GM04503 (cell line): ENCODE measurements at regions not wholly inside any gene's neighbourhood (a gene's known extent, or its start where the extent isn't known, plus 50 kb on each side); places are given as distances from the start of the nearest gene placed in this dataset.

Experiments
- DNase-seq: peaks from one replicate; pipeline ENCODE4 v3.0.0-alpha.2; 2012; ENCODE audit warnings: low read depth

DNA sequence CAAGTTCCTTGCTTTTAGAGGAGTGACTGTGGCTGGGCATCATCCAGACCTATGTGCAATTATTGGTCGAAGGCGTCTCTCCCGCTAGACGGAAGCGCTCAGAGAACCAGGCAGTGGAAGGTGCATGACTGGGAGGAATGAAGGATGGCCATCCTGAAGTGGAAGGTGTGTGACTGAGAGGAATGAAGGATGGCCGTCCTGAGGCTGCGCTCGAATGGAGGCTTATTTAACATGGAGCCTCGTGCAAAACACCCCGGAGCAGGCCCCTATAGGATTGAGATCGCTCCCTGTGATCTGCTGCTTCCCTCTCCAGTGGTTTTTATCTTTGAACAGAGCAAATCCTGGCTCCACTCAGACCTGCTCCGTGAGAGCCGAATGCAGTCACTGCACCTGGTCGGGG, 140.2 kb upstream of the ID2 start:
- DNase-seq: no peak

DNA sequence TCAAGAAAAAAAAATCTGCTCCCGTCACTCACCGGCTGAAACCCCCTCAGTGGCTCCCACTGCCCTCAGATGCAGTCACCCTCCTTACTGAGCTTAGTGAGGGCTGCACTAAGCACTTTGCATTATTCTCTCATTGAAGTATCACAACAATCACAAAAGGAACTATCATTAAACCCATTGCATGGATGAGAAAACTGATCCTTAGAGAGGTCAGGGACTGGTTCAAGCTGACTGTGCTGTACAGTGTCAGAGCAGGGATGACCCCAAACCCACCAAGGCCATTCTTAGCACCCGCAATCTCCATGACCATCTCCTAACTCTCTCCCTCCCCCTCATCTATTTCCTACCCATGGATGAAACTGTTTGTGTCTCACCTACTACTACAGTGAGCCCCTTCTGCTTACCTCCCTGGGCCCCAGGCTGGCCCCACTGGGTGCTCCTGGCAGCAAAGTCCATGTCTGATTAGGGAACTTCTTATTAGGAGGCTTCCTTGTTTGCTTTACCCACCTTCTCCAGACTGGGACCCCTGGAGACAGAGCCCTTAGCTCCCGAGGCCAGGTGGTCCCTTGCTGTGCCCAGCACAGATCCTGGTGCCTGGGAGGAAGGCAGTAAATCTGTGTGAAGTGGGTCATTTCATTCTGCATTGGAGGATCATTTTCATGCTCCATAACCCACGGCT, 139.3 kb upstream of the ID2 start:
- no peak for DNase-seq

DNA sequence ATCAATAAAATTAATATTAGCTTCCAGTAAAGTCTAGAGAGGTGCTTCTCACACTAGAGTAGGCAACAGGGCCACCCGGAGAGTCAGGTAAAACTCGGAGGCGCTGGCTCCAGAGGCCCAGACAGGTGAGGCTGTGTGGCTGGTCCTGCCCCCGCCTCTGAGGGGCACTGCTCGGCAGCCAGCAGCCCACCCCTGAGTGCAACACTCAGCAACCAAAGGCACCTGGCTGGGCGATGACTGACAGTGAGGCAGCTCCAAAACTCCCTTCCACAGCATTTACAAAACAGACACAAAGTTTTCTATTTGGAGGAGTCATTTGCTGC, 138.8 kb upstream of the ID2 start:
- DNase-seq: no peak

DNA sequence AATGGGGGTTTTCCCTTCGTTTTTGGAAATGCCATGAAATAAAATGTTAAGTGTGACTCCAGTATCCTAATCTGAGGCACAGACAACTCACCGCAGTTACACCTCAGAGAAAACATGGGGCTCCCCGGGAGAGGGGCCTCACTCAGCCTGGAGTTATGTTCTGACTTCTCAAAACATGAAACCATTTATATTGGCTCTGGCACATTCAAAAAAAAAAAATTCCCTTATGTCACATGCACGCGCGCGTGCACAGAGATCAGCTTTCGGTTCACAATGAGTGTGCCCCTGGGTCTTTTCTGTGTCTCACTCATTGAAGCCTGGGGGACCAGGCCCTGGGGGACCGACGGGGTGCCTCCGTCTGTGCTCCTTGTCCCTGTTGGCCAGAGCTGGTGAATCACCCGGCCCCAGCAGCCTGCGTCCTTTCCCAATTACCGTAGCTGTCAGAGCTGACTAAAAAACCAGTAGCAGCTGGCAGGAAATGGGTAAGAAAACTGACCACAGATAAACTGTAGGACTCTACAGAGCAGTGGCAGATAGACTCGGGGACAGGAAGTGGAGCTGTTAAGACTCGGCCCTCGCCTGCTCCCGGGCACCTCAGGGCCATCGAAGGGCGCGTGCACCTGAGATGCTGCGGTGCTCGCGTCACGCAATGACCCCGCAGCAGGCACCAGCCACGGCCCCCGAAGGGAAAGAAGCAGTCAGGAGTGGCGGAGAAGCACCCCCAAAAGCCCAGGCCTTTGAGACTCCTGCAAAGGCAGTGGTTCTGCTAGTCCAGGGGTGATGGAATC, 138.3 kb upstream of the ID2 start:
- DNase-seq: peak; percentile 61

DNA sequence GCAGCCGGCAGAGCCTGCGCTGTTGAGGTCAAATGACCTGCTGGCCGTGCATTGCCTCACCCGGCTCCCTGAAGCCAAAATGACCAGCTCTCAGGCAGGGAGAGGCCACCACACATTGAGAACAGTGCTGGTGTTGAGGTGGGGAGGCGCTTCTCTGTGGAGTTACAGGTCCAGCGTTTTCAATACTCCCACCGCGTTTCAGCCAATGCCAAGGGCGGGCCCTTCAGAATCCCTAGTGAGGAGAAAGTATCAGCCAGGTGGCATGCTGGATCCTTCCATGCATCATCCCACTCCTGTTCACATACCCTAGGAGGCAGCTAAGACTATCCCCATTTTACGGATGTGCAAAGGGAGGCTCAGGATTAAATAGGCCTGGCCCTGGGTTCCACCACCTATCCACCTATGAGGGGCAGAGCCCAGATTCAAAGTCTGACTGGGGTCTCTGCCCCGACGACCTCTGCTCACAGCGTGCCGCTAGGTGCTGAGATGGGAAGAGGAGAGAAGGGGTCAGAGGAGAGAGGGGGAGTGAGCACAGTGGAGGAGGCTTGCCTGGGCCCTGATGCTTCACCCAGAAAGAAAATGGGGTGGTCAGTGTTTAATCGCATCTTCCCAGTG, 137.6 kb upstream of the ID2 start:
- DNase-seq: no peak

DNA sequence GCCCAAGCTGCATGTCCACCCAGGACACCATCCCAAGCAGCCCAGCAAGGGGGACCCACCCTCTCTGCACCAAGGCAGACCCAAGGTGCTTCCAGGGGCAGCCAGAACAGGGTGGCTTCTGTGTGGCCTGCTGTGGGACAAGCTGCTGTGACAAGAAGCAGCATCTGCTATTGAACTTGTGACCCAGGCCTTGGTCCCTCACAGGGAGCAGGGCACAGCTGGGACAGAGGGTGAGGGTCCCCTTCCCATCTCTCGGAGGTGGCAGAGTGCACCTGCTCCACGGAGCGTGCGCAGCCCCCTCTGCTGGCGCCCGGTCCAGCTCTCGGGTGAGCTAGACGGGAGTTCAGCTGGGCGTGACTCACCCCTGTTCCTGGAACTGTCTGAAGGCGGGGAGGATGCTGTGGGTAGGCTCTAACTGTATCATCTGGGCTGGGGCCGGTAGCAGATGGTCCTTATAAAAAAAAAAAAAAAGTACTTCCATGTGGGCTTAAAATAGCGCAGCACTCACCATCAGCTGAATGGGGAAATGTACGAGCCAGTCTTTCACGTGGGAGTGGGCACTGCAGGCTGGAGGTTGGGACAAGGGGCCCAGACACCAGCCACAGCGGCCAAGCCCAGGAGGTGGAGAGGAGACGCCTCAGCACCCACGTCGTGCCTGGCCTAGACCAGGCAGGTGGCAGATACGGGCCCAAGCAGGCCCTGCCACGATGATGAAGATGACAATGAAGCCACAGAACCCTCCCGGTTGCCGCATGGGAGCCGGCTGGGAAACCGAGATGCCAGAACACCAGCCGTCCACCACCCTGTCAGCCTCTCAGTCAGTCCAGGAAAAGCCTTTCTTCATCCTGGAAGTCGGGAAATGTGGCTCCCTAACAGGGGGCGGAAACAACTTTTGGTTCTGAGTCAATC, 136.8 kb upstream of the ID2 start:
- DNase-seq: peak; percentile 47

DNA sequence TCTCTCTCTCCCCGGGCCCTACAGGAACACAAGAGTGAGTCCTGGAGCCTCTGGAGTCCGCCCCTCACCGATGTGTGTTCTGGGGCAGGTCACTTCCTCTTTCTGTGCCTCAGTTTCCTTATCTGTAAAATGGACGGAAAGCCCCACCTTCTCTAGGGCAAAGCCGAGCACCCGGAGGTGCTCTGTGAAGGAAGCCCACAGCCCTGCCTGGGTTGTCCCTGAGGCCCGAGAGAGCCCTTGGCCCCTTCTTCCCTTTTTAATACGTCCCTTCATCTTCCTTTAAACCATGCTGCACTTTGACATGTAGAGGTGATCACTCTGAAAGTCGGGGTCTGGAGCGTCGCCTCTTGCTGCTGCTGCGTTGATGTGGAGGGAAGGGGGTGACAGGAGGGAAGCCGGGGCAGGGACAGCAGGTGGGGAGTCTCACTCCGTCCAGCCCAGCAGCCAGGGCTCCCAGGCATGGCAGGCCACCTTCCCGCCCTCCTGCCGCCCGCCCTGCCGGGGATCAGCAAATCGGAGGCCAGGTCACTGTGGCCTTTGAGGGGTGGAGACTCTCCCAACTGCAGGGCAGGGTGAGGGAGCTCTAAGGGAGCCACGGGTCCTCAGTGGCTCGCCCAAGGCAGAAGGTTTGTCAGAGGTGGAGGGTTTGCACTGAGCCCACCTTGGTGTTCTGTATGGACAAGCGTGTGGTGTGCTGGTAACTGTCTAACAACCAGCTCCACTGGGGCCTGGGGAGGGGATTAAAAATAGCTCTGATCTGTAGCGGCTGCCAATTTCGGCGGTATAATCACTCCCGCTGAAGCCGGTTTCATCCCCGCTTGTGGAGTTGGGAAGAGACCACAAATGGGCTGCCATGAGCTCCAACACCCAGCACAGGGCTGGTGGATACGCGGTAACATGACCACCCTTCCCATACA, 135.9 kb upstream of the ID2 start:
- DNase-seq: no peak

DNA sequence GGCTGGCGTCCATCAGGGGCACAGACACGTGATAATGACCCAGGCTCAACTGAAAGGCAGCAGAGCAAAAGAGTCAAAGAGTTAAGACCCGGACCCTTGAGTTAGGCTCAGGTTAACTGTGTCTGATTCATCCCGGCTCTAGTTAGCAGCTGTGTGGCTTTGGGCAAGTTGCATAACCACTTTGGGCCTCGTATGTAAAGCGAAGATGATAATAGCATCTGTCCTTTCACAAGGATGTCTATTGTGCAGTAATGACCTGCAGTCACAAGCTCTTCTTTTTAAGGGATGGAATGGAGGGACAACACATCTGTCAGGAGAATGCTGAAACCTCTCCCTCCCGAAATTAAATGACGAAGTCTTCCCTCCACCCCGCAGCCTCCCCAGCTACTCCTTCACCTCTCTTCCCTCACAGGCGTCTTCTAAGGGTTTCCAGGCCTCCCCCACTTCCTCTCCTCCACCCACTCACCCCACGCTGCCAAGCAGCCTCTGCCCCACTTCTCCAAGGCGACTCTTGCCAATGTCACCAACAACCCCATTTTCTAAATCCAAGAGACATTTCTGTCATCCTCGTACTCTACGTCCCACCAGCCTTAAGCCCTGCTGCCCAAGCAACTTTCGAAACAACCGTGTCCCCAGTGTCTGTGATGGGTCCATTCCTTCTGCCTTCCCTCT, 135.1 kb upstream of the ID2 start:
- no peak for DNase-seq

DNA sequence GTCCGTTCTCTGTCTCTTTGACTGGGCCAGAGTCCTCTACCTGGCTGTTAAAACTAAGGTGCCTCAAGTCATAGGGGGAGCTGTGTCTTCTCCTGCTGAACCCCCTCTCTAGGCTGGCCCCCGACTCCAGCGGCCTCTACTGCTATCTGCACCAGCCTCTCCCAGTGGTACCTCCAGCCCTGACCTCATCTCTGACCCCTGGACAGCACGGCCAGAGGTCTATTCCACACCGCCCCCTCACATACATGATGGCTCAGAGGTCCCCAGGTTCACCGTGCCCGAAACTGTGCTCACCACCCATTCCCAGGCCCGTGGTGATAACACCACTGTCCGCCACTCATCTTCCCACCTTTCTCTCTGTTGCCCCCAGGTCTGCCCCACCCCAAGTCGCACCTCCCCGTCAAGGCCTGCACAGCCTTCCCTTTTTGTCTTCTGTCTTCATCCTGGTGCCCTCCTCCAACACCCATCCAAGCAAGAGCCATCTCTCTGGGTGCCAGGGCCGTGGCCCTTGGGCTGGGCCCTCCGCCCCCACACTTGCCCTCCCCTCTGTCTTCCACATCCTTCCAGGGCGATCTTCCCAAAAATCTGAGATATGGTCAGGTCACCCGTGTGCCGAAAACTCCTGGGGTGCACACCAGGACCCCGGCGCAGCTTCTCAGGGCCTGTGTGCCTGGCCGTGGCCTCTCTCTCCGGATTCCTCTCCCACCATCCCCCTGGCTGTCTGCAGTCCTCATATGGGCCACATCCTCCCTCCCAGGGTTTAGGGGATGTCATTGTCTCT, 134.4 kb upstream of the ID2 start:
- no peak for DNase-seq

DNA sequence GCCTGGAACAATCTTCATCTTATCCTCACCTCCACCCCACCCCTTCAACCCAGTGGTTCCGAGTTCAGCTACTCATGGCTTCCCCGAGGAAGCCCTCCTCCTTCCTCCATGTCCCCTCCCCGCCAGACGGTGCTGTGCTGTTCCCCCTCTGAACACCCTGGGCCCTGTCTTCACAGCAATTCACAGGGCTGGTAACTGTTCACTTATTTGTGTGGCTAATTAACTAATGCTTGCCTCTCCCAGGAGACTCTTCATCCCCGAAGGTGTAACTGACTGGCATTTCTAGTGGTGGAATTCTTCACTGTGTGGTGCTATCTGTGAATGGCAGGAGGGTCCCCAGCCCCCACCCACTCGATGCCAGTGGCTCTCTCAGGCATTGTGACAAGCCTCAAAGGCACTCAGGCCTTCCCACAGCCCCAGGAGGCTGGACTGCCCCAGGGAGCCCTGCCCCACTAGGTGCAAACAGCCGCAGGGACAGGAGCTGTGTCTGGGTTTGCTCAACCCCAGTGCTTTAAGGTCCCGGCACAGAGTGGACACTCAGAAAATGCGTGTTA, 133.7 kb upstream of the ID2 start:
- no peak for DNase-seq

DNA sequence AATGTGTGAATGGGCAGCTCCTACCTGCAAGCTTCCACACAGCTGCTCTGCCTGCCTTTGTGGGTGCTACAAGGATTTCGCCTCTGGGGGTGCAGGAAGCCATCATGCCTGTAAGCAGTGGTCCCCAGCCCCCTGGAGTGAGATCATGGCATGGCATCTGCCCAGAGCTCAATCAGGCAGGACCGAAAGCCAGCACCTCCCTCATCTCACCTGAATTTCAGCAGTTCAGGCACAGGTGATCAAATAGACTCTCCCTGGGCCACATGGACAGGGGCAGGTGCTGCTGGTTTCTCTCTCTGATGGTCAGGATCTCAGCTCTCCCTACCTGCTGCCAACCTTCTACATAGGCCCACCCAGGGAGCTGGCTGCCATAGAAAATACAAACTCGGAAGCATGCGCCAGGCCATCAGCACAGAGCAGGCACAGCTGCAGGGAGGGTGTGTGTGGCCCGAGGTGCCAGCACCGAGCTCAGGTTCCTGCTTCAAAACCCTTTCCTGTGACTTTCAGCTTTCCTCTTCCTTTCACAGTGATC, 133.2 kb upstream of the ID2 start:
- DNase-seq: no peak

DNA sequence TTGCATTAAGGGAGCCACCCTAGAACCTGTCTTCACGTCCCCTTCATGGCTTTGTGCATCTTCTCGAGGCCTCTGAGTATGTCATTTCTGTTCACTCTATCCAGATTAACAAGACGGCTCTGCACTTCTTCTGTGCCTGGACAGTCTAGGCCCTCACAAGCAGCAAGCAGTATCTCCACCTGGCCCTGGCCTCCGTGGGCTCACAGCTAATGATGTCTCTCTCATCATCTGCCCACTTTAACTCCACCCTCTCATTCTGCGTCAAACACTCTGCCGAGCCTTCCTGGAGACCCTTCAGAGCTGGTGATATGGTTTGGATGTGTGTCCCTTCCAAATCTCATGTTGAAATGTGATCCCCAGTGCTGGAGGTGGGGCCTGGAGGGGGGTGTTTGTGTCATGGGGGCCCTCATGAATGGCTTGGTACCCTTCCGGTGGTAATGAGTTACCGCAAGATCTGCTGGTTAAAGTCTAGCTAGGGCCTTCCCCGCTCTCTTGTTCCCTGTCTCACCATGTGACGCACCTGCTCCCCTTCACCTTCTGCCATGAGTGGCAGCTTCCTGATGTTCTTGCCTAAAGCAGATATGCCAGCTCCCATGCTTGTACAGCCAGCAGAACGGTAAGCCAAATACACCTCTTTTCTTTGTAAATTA, 132.5 kb upstream of the ID2 start:
- no peak for DNase-seq

DNA sequence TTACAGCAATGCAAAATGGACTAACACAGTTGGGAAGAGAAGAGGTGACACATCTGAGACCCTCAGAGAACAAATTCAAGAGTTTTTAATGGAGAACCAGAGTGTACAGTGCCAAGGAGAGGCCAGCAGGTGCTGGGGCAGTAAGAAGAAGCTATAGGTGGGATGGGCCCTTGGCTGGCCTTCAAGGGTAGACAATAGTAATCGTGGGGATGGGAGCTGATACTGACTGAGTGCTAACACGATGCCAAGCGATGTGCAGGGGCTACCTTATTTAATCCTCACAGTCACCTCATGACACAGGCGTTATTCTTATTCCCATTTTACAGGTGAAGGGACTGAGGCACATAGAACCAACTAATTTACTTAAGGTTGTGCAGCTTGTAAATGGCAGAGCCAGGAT, 131.9 kb upstream of the ID2 start:
- no peak for DNase-seq

DNA sequence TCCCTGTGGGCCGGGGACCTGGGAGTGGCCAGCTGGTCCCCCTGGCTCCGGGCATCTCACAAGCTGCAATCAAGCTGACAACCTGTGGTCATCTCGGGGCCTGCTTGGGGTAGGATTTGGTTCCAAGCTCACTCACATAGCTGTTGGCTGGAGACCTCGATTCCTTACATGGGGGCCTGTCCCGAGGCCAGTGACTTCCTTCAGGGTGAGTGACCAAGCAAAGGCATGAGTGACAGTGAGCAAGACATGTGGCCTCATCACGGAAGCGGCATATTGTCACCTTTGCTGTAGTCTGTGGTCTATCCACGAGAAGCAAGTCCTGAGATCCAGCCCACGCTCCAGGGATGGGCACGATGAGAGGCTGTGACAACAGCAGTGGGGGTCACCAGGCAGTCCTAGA, 131.4 kb upstream of the ID2 start:
- DNase-seq: no peak

DNA sequence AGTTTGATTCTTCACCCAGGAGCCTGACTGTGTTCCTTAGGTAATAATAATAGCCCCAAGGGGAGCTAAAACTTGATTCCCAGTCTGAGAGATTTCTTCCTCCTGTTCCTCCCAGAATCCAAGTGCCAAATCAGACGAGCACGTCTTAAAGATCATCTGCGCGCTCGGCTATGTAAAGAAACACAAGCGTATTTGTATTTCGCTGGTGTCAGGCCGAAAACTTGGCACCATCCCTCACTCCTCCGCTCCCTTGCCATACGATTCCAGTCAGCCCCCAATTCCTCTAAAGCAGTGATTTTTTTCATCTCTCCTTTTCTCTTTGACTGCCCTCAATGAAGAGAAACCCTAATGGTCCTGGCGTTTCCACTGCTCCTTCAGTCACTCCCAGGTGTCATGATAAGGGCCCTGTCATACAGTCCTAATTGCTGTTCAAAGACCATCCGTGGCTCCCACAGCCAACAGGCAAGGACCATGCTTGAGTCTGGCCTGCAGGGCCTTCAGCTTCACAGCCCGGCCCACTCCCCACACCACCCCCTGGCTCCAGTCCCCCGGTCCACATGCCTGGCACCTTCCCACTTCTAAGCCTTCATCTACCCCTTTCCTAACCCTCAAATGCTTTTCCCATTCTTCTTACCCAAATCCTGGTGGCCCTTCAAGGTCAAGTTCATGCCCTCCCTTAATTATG, 130.8 kb upstream of the ID2 start:
- DNase-seq: no peak

DNA sequence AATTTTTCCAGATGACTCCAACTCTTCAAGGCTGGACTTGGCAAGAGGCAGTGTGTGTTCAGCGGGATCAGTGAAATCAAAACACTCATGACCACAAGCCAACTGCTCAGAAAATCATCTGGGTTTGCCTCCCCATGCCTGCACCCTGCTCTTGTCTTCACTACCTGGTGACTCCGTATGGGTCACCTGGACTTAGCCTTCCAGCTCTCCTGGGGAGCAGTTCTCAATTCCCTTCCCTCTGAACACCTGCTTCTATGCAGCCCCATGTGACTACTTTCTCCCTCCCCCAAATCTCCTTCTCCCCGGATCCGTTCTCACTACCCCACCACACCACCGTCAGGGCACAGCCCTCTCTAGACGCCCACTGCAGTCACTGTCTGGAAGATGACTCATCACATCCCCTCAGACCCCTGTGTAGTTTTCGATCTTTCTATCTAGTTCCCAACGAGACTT, 130.2 kb upstream of the ID2 start:
- no peak for DNase-seq

DNA sequence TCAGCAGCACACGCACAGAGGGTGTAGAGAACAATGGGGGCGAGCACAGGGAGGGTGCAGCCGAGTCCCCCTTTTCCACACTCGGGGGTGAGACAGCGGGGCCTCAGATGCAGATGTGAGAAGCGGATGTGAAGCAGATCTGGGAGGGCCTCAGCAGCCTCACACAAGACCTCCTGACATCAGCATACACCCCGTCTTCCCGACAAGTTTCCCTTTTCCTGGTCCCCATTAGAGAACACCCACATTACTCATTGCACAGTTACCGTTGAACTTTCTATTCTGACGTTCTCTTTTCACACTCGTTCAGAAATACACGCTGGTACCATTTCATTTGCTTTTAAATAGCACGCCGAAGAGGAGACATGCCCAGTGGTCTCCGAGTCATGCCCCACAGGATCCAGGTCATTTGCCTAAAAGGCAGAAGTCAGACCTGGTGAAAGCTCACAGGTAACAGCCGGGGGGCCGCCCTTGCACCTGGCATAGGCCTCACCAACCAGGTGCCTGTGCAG, 129.5 kb upstream of the ID2 start:
- no peak for DNase-seq

DNA sequence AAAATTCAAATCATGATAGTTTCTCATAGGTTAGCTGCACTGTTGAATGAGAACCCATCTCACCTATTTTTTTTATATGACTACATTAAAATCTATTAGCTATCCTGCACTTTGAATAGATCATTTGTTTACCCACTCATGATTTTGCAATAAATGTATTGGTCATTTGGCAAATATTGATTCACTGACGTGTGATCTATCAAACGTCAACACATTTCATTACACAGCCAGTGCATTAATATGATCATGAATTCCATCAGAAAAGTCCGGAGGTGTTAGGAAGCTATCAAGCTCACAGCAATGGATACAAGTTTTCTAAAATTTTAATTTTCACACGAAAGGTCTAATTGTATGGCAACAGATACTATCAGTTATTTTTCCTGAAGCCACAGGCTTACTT, 128.2 kb upstream of the ID2 start:
- no peak for DNase-seq
